Brain microvascular endothelial cell (primary cell): ENCODE measurements at regions not wholly inside any gene's neighbourhood (a gene's known extent, or its start where the extent isn't known, plus 50 kb on each side); places are given as distances from the start of the nearest gene placed in this dataset.

ENCODE experiments used
- DNase-seq: peaks from one replicate; pipeline ENCODE4 v3.0.0-alpha.2; 2020
- H3K27ac ChIP-seq: fragments of 250-450 bp; sonication (Bioruptor Pico); 2 replicates; pipeline ENCODE4 v1.5.1; 2020; ENCODE audit warnings: mild to moderate bottlenecking, moderate library complexity
- H3K27me3 ChIP-seq: fragments of 250-450 bp; sonication (Bioruptor Pico); replicated peaks from 2 replicates; pipeline ENCODE4 v1.5.1; 2020; ENCODE audit warnings: mild to moderate bottlenecking
- H3K36me3 ChIP-seq: fragments of 250-450 bp; sonication (Bioruptor Pico); replicated peaks from 2 replicates; pipeline ENCODE4 v1.5.1; 2020; ENCODE audit warnings: mild to moderate bottlenecking
- H3K4me3 ChIP-seq: 2 replicates; pipeline ENCODE4 v1.5.1; 2011; ENCODE audit warnings: low read depth, mild to moderate bottlenecking, control low read depth, low read length, moderate library complexity
- in situ Hi-C: cut with HindIII; loops from 2 replicates; pipeline ENCODE4 v1.10.0; 2017; ENCODE audit warnings: low sequenced_read_pairs, low pct_ligation_motif_present
- TF ChIP-seq, protein P1 (sequence below): IDR thresholded peaks from 2 replicates; pipeline ENCODE4 v1.5.1; 2011; ENCODE audit warnings: low read depth, mild to moderate bottlenecking, moderate library complexity, low read length, control low read depth, inconsistent platforms; ENCODE audit errors: missing control alignments

DNA sequence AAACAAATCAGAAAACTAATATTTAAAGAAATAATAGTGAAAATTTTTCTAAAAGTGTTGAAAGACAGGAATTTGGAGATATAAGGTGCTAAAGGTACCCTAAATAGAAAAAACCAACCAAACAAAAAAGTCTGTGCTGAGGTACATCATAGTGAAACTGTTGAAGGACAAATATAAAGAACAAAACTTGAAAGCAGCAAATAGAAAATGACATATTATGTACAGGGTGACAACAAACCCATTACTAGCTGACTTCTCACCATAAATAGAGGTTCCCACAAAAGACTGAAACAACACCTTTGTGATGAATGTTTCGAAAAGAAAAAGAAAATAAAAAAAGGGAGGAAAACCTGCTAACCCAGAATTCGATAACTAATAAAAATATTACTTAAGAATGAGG, 502.5 kb upstream of the NECTIN3 start:
- Histone ChIP-seq H3K27ac (no peak overlapping the region), H3K4me3 (no peak overlapping the region), H3K36me3 (no peaks in the 10 kb centered on the region), H3K27me3 (no peaks in the 10 kb centered on the region)
- no peak for DNase-seq
- in situ Hi-C loops: no loop called here
- TF ChIP-seq, protein P1, sequence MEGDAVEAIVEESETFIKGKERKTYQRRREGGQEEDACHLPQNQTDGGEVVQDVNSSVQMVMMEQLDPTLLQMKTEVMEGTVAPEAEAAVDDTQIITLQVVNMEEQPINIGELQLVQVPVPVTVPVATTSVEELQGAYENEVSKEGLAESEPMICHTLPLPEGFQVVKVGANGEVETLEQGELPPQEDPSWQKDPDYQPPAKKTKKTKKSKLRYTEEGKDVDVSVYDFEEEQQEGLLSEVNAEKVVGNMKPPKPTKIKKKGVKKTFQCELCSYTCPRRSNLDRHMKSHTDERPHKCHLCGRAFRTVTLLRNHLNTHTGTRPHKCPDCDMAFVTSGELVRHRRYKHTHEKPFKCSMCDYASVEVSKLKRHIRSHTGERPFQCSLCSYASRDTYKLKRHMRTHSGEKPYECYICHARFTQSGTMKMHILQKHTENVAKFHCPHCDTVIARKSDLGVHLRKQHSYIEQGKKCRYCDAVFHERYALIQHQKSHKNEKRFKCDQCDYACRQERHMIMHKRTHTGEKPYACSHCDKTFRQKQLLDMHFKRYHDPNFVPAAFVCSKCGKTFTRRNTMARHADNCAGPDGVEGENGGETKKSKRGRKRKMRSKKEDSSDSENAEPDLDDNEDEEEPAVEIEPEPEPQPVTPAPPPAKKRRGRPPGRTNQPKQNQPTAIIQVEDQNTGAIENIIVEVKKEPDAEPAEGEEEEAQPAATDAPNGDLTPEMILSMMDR: no peak

DNA sequence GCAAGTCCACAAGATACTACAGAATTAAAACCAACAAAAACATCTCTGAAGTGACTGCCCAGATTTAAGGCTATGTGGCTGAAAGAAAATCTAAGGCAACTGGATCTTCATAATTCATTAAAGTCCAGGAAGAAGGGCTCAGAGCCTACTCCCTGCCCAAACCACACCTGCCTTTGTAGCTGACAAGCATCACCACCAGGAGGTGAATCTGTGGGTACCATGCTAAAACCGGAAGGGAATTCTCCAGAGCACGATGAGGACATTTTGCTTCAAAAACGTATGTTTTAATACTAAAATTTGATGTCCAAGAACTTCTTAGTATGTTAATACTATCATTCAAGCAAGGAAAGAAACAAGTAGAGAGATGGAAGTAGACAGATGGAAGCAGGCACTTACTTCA, 495.9 kb upstream of the NECTIN3 start:
- in situ Hi-C loops: no loop called here
- DNase-seq: no peak
- TF ChIP-seq, protein P1: peak; percentile 24

DNA sequence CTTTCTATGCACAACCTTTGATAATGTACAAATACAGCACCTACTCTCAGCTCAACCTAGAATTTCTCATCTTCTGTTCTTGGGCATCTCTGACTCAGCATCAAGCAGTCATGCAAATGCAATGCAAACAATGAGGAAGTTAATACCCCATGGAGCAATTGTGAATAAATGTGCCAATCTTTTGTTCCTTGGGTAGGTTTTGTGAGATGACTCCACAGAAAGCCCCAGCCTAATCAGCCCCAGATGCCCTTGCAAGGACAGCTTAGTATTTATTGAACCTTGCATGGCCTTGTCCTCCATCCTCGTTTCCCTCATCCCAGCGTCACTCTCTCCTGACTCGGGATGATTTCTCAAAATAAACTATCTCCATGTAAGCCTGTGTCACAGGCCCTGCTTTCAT, 494.7 kb upstream of the NECTIN3 start:
- H3K27ac ChIP-seq: peak overlapping the region; percentile 71
- no peaks in the 10 kb centered on the region for H3K36me3 ChIP-seq
- no peaks in the 10 kb centered on the region for H3K27me3 ChIP-seq
- DNase-seq: peak; percentile 80
- TF ChIP-seq, protein P1: no peak
- no peak overlapping the region for H3K4me3 ChIP-seq
- in situ Hi-C loops: no loop called here

More for the DNA sequence above, 495.9 kb upstream of the NECTIN3 start:
- H3K27ac ChIP-seq: no peak overlapping the region
- H3K27me3 ChIP-seq: no peaks in the 10 kb centered on the region
- no peaks in the 10 kb centered on the region for H3K36me3 ChIP-seq
- no peak overlapping the region for H3K4me3 ChIP-seq

DNA sequence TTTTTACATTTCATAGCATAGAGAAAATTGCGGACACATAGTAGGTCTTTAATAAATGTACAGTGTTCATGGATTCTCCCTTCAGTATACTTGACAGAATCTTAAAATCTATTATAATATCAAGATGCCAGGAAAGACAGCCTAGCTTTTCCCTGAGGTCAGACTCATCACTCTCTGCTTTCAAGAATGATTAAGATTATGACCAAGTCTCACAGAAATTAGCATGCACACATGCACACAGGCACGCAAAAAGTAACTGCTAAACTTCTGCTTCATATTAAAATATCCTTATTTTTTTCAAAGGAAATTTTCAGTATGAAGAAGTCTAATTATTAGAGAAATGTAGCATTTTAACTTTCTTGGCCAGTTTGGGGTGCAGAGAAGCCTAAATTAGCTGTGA, 493.8 kb upstream of the NECTIN3 start:
- TF ChIP-seq, protein P1: no peak
- no peak overlapping the region for H3K27ac ChIP-seq
- no peak for DNase-seq
- H3K36me3 ChIP-seq: no peaks in the 10 kb centered on the region
- H3K27me3 ChIP-seq: no peaks in the 10 kb centered on the region
- in situ Hi-C loops: no loop called here
- no peak overlapping the region for H3K4me3 ChIP-seq

DNA sequence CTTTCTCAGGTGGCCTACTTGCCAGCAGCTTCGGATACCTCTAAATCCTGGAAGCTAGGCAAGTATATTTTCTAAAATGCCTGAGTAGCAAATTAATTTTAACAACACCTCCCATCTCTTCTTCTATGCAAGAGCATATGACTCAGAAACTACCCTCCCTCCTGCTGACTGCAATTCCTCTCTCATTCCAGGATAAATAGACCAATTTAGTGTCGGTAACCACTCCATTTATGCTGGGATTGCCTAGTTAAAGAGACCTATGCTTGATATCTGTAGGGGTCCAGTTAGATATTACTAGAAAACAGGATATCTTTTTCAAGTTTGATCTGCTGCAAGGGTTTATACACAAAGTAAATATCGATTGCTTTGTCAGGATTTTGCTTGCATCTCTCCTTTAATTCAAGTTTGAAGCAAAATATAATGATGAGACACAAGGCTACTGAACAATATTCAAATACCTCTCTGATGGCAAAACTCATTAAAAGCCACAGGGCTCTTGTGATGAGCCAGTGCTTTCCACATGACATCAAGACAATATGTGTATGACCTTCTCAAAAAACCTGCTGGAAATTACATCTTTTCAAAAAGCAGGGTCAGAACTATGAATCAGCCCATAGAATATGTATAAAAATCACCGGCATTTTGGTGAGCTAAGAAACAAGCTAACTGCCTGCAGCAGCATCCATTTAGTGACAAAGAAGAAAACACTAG, 491.6 kb upstream of the NECTIN3 start:
- TF ChIP-seq, protein P1: no peak
- Histone ChIP-seq H3K36me3 (no peaks in the 10 kb centered on the region), H3K27ac (peak overlapping the region; percentile 3), H3K4me3 (no peak overlapping the region), H3K27me3 (no peaks in the 10 kb centered on the region)
- DNase-seq: peak; percentile 43
- in situ Hi-C loops: no loop called here
